ENCODE measurements at regions not wholly inside any gene's neighbourhood (a gene's known extent, or its start where the extent isn't known, plus 50 kb on each side); places are given as distances from the start of the nearest gene placed in this dataset.

DNA sequence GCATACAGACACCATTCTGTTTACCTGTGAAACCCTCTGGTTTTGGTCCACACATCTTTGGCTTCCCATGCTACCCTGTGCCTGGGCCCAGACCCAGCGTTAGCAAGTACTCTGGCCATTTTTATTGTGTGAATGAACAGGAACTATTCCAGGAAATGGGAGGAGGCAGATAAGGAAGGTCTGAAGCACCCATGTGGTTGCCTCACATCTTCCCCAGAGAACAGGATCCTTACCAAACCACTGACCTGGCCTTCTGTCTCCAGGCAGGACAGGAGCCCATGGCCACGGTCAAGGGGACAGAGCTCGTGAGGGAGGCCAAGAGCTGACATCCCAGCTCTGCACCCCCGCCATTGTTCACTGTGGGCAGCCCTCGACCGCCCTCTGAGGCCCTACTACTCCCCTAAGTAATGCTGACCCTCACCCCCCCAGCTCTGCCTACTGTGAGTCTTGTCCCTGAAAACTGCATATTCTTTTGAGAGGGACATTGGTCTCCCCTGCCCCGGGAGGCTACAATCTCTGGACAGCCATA is 97.7 kb upstream of the TP53I11 start:
- TF ChIP-seq, protein P1, sequence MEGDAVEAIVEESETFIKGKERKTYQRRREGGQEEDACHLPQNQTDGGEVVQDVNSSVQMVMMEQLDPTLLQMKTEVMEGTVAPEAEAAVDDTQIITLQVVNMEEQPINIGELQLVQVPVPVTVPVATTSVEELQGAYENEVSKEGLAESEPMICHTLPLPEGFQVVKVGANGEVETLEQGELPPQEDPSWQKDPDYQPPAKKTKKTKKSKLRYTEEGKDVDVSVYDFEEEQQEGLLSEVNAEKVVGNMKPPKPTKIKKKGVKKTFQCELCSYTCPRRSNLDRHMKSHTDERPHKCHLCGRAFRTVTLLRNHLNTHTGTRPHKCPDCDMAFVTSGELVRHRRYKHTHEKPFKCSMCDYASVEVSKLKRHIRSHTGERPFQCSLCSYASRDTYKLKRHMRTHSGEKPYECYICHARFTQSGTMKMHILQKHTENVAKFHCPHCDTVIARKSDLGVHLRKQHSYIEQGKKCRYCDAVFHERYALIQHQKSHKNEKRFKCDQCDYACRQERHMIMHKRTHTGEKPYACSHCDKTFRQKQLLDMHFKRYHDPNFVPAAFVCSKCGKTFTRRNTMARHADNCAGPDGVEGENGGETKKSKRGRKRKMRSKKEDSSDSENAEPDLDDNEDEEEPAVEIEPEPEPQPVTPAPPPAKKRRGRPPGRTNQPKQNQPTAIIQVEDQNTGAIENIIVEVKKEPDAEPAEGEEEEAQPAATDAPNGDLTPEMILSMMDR (optimal IDR thresholded peaks at IDR 0.05 in 1 of 3, IDR thresholded peaks at IDR 0.05 in 1 of 3, conservative IDR thresholded peaks at IDR 0.05 in 1 of 3; ENCODE audit: extremely low read depth in 1 of 3, insufficient read depth in 2 of 3, low read length in 3 of 3): no peak
- no peak for TF ChIP-seq EZH2 (IDR thresholded peaks at IDR 0.05; ENCODE audit: low read length)
